SH-SY5Y (cell line): ENCODE measurements at regions not wholly inside any gene's neighbourhood (a gene's known extent, or its start where the extent isn't known, plus 50 kb on each side); places are given as distances from the start of the nearest gene placed in this dataset.

ENCODE experiments used
- GATA2 ChIP-seq: IDR thresholded peaks from 2 replicates; pipeline ENCODE4 v1.6.1; 2011; ENCODE audit warnings: mild to moderate bottlenecking, low read depth, low read length
- GATA3 ChIP-seq: IDR thresholded peaks from 2 replicates; pipeline ENCODE4 v1.6.1; 2011; ENCODE audit warnings: low read depth, mild to moderate bottlenecking, low read length, moderate library complexity

- TF ChIP-seq GATA2 (no peak), GATA3 (no peak)
Measured at GRCh38 chr18:10226971-10227370, 227.5 kb upstream of the APCDD1 start.

- TF ChIP-seq GATA3, result no peak
- no peak for TF ChIP-seq GATA2
Measured at GRCh38 chr18:10228326-10228725, 226.1 kb upstream of the APCDD1 start.

GRCh38 chr18:10229458-10229857 lies 225.0 kb upstream of the APCDD1 start:
- TF ChIP-seq GATA2 (no peak), GATA3 (no peak)

- TF ChIP-seq GATA2, result no peak
- TF ChIP-seq GATA3, result no peak
Measured at GRCh38 chr18:10230072-10230471, 224.4 kb upstream of the APCDD1 start.

- TF ChIP-seq GATA3 (no peak), GATA2 (no peak)
Measured at GRCh38 chr18:10231220-10231619, 223.2 kb upstream of the APCDD1 start.

- TF ChIP-seq GATA2 (no peak), GATA3 (no peak)
Measured at GRCh38 chr18:10232062-10232461, 222.4 kb upstream of the APCDD1 start.

GRCh38 chr18:10233082-10233875 lies 221.2 kb upstream of the APCDD1 start:
- TF ChIP-seq GATA2, result no peak
- no peak for TF ChIP-seq GATA3

- TF ChIP-seq GATA2 (no peak), GATA3 (no peak)
Measured at GRCh38 chr18:10234281-10234680, 220.2 kb upstream of the APCDD1 start.

GRCh38 chr18:10234912-10235660 lies 219.3 kb upstream of the APCDD1 start:
- no peak for TF ChIP-seq GATA3
- TF ChIP-seq GATA2, result no peak

- TF ChIP-seq GATA2, result no peak
- no peak for TF ChIP-seq GATA3
Measured at GRCh38 chr18:10235661-10235952, 218.8 kb upstream of the APCDD1 start.

GRCh38 chr18:10239103-10239502 lies 215.3 kb upstream of the APCDD1 start:
- TF ChIP-seq GATA3 (no peak), GATA2 (no peak)

- no peak for TF ChIP-seq GATA2
- no peak for TF ChIP-seq GATA3
Measured at GRCh38 chr18:10239991-10240634, 214.3 kb upstream of the APCDD1 start.

- TF ChIP-seq GATA2 (no peak), GATA3 (no peak)
Measured at GRCh38 chr18:10240973-10241372, 213.5 kb upstream of the APCDD1 start.

- TF ChIP-seq GATA2 (no peak), GATA3 (no peak)
Measured at GRCh38 chr18:10241579-10241978, 212.9 kb upstream of the APCDD1 start.

GRCh38 chr18:10242936-10243680 lies 211.3 kb upstream of the APCDD1 start:
- TF ChIP-seq GATA2 (no peak), GATA3 (no peak)
